Hindlimb muscle (tissue), 1 donor: ENCODE measurements at regions not wholly inside any gene's neighbourhood (a gene's known extent, or its start where the extent isn't known, plus 50 kb on each side); places are given as distances from the start of the nearest gene placed in this dataset.
"Not testable (repeated sequence)": the region's sequence is repeated elsewhere in the genome, so short reads cannot be mapped to it uniquely, and the experiment has no call there.

Experiments
- DNase-seq: peaks from one replicate; pipeline ENCODE4 v3.0.0-alpha.2; 2013

GRCh38 chr1:149279015-149279414 is 175.7 kb upstream of the NBPF9 start:
- DNase-seq: not testable (repeated sequence)

- not testable (repeated sequence) for DNase-seq
Measured at GRCh38 chr1:149279512-149279911, 176.2 kb upstream of the NBPF9 start.

- not testable (repeated sequence) for DNase-seq
Measured at GRCh38 chr1:149284773-149285172, 181.4 kb upstream of the NBPF9 start.

GRCh38 chr1:149285205-149285604 is 181.9 kb upstream of the NBPF9 start:
- not testable (repeated sequence) for DNase-seq

- DNase-seq: not testable (repeated sequence)
Measured at GRCh38 chr1:149285638-149286037, 182.3 kb upstream of the NBPF9 start.

GRCh38 chr1:149288580-149288979 is 185.2 kb upstream of the NBPF9 start:
- not testable (repeated sequence) for DNase-seq

- not testable (repeated sequence) for DNase-seq
Measured at GRCh38 chr1:149300478-149301218, 174.2 kb upstream of the NBPF19 start.

- not testable (repeated sequence) for DNase-seq
Measured at GRCh38 chr1:149301282-149301681, 173.6 kb upstream of the NBPF19 start.

GRCh38 chr1:149304796-149305195 is 170.0 kb upstream of the NBPF19 start:
- DNase-seq: not testable (repeated sequence)

GRCh38 chr1:149307640-149308039 is 167.2 kb upstream of the NBPF19 start:
- not testable (repeated sequence) for DNase-seq

GRCh38 chr1:149314921-149315320 is 159.9 kb upstream of the NBPF19 start:
- not testable (repeated sequence) for DNase-seq

GRCh38 chr1:149320971-149321731 is 153.7 kb upstream of the NBPF19 start:
- not testable (repeated sequence) for DNase-seq

GRCh38 chr1:149321732-149322016 is 153.2 kb upstream of the NBPF19 start:
- DNase-seq: not testable (repeated sequence)

GRCh38 chr1:149330081-149330335 is 144.8 kb upstream of the NBPF19 start:
- not testable (repeated sequence) for DNase-seq

- not testable (repeated sequence) for DNase-seq
Measured at GRCh38 chr1:149336082-149336481, 138.8 kb upstream of the NBPF19 start.

- not testable (repeated sequence) for DNase-seq
Measured at GRCh38 chr1:149338221-149338691, 136.6 kb upstream of the NBPF19 start.

GRCh38 chr1:149338698-149339097 is 136.1 kb upstream of the NBPF19 start:
- DNase-seq: not testable (repeated sequence)

- not testable (repeated sequence) for DNase-seq
Measured at GRCh38 chr1:149349448-149349847, 125.4 kb upstream of the NBPF19 start.

- not testable (repeated sequence) for DNase-seq
Measured at GRCh38 chr1:149352205-149352604, 122.6 kb upstream of the NBPF19 start.

GRCh38 chr1:149354579-149354978 is 120.3 kb upstream of the NBPF19 start:
- not testable (repeated sequence) for DNase-seq

- DNase-seq: not testable (repeated sequence)
Measured at GRCh38 chr1:149355748-149356147, 119.1 kb upstream of the NBPF19 start.

GRCh38 chr1:149356152-149356551 is 118.7 kb upstream of the NBPF19 start:
- not testable (repeated sequence) for DNase-seq

GRCh38 chr1:149360351-149360750 is 114.5 kb upstream of the NBPF19 start:
- DNase-seq: not testable (repeated sequence)

GRCh38 chr1:149361310-149361709 is 113.5 kb upstream of the NBPF19 start:
- not testable (repeated sequence) for DNase-seq
